Psoas muscle (tissue), 7 donors: ENCODE measurements at regions not wholly inside any gene's neighbourhood (a gene's known extent, or its start where the extent isn't known, plus 50 kb on each side); places are given as distances from the start of the nearest gene placed in this dataset.

Source experiments
- ATAC-seq, 4 donors: fragments of 200-7000 bp; cut with Tn5 transposase; one replicate each; pipeline ENCODE4 v1.9.1; 2020; ENCODE audit warnings: moderate library complexity in 3 of 4, mild to moderate bottlenecking in 2 of 4
- DNase-seq, 2 donors: peaks; one replicate each; pipeline ENCODE4 v3.0.0-alpha.2; 2020
- H3K27ac ChIP-seq: fragments of 200-600 bp; one replicate; pipeline ENCODE4 v1.8.0; 2022
- H3K27me3 ChIP-seq, 3 donors: fragments of 200-600 bp in 1 of 3; one replicate each; pipeline versions ENCODE4 v1.6.1 to v1.8.0; 2013 to 2022; ENCODE audit warnings: low read length in 2 of 3, mild to moderate bottlenecking in 2 of 3, moderate library complexity in 1 of 3; ENCODE audit not compliant: insufficient read depth in 3 of 3
- H3K36me3 ChIP-seq, 2 donors: fragments of 200-600 bp in 1 of 2; one replicate each; pipeline versions ENCODE4 v1.6.1 to v1.8.0; 2013 to 2022; ENCODE audit warnings: low read depth in 1 of 2, mild to moderate bottlenecking in 1 of 2, moderate library complexity in 1 of 2; ENCODE audit not compliant: insufficient read depth in 1 of 2
- H3K4me1 ChIP-seq: fragments of 200-600 bp; one replicate; pipeline ENCODE4 v1.8.0; 2022
- H3K4me3 ChIP-seq: fragments of 200-600 bp; one replicate; pipeline ENCODE4 v1.8.0; 2022; ENCODE audit warnings: mild to moderate bottlenecking
- H3K9me3 ChIP-seq: fragments of 200-600 bp; one replicate; pipeline ENCODE4 v1.8.0; 2022
- WGBS, 3 donors: extraction: QIAGEN DNeasy Blood & Tissue Kit; methylation state at CpG; one replicate each; pipeline versions ENCODE4 v1.1.6 to v1.1.7; 2013; 5-methylcytosine and 5-hydroxymethylcytosine counted together
- intact Hi-C, 2 donors: fragments of 100-400 bp; cut with DNase I; formaldehyde crosslinking; loops; one replicate each; pipeline versions ENCODE4 v1.11.0 to v1.14.2; 2022
- TF ChIP-seq, protein P1 (sequence below): fragments of 200-600 bp; IDR thresholded peaks from one replicate; pipeline ENCODE4 v1.8.0; 2022; ENCODE audit warnings: antibody characterized with exemption
- donor health status: healthy with polysubstance abuse.
- donor health status: DM: no; HTN: no; CAD: no; lungs with moderate emphysema.
- donor health status: Bipolar disorder and iron deficiency.
- donor health status: healthy.
- donor health status: DM: yes; HTN: yes; CAD: no.
- donor health status: DM: no; HTN: no; CAD: no.
- donor health status: DM: yes; HTN: yes; CAD: no.

DNA sequence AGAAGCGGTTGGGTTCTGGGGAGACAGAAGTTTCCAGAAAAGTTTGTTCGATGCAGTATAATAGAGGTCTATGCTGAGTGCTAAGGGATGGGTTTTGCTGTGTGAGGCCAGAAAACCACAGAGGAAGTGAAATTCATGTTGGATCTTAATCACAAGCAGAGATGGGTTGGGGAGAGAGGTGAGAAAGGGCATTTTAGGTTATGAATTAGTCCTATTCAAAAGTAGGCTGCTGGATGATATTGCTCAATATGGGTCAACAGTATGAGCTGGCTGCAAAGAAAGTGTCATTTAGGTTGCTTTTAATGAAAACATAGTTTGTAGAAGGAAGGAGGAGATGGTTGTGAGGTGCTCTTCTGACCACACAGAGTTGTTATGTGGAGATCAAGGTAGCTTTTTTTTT, 118.8 kb upstream of the LHCGR start:
- H3K36me3 ChIP-seq, result no peaks in the 10 kb centered on the region
- TF ChIP-seq, protein P1, sequence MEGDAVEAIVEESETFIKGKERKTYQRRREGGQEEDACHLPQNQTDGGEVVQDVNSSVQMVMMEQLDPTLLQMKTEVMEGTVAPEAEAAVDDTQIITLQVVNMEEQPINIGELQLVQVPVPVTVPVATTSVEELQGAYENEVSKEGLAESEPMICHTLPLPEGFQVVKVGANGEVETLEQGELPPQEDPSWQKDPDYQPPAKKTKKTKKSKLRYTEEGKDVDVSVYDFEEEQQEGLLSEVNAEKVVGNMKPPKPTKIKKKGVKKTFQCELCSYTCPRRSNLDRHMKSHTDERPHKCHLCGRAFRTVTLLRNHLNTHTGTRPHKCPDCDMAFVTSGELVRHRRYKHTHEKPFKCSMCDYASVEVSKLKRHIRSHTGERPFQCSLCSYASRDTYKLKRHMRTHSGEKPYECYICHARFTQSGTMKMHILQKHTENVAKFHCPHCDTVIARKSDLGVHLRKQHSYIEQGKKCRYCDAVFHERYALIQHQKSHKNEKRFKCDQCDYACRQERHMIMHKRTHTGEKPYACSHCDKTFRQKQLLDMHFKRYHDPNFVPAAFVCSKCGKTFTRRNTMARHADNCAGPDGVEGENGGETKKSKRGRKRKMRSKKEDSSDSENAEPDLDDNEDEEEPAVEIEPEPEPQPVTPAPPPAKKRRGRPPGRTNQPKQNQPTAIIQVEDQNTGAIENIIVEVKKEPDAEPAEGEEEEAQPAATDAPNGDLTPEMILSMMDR, result no peak
- H3K4me1 ChIP-seq, result no peaks in the 10 kb centered on the region
- no peaks in the 10 kb centered on the region for H3K27me3 ChIP-seq
- H3K27ac ChIP-seq, result no peak overlapping the region
- 94 to 96% (median 95%) methylated on average over 2 of the region's 2 CpGs for WGBS, 3 donors
- no peak for ATAC-seq
- intact Hi-C loops, result no loop called here
- no peaks in the 10 kb centered on the region for H3K9me3 ChIP-seq
- no peak for DNase-seq
- H3K4me3 ChIP-seq, result no peak overlapping the region

DNA sequence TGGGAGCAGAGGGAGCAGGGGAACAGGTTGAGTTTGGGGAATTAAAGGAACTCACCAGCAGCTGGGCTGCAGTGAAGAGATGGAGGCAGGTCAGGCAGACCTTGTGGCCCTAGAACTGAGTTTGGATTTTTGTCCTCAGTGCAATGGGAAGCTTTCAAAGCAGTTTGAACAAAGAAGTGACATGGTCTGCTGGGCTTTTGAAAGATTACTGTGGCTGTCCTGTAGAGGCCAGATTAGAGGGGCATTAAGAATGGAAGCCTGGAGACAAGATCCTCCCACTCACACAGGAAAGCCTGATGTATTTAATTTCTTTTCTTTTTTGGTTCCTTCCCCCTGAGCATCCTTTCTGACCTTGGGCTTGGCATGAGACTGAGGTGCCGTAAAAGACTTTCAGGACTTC, 118.1 kb upstream of the LHCGR start:
- ATAC-seq, result no peak
- 83 to 93% (median 93%) methylated on average over 1 of the region's 1 CpG for WGBS, 3 donors
- Histone ChIP-seq H3K4me3 (no peak overlapping the region), H3K4me1 (no peaks in the 10 kb centered on the region), H3K27ac (no peak overlapping the region), H3K9me3 (no peaks in the 10 kb centered on the region), H3K36me3 (no peaks in the 10 kb centered on the region), H3K27me3 (no peaks in the 10 kb centered on the region)
- no peak for DNase-seq
- intact Hi-C loops, result no loop called here
- TF ChIP-seq, protein P1, result no peak

DNA sequence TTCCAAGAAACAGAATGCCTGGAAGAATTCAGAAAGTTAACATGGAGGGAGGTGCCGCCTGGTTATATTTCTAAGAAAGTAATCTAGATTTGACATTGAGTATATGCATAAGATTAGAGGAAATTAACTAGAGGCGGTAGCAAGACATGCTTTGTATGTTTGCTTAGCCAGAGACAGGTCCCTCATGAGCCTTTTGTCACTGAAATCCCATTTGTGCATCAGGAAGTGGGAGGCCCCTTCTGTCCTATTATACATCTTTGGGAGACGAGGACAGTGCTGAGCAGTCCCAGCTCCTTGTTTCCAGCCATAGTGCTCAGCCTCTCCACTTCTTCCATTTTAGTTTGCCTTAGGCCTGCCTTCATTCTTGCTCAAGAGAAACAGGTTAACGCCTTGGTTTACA, 115.4 kb upstream of the LHCGR start:
- Histone ChIP-seq H3K4me3 (no peak overlapping the region), H3K27me3 (no peaks in the 10 kb centered on the region), H3K27ac (no peak overlapping the region), H3K9me3 (no peaks in the 10 kb centered on the region), H3K36me3 (no peaks in the 10 kb centered on the region), H3K4me1 (no peaks in the 10 kb centered on the region)
- no peak for ATAC-seq
- intact Hi-C loops, result no loop called here
- no peak for DNase-seq
- 64 to 70% (median 69%) methylated on average over 4 of the region's 4 CpGs for WGBS, 3 donors
- TF ChIP-seq, protein P1, result no peak

DNA sequence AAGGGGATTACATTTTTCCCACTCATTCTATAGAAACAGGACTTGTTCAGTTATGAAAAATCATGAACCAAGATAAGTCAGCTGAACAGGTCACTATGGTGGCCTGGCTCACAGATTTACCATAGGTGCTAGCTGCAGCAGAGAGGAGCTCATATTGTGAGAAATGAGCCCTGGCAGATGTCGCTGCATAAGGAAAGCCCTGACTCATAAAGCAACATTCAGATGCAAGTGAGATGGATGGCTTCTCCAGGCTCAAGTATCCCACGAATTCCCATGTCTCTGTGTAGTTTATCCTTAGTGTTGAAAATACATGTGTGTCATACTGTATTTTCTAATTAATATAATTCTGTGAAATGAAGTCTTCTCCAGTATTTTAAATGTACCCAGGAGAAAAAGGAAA, 115.0 kb upstream of the LHCGR start:
- TF ChIP-seq, protein P1, result no peak
- 39 to 50% (median 41%) methylated on average over 2 of the region's 2 CpGs for WGBS, 3 donors
- no peaks in the 10 kb centered on the region for H3K9me3 ChIP-seq
- no peak for DNase-seq
- intact Hi-C loops, result no loop called here
- ATAC-seq, result no peak
- H3K27ac ChIP-seq, result no peak overlapping the region
- no peaks in the 10 kb centered on the region for H3K4me1 ChIP-seq
- H3K36me3 ChIP-seq, result no peaks in the 10 kb centered on the region
- H3K4me3 ChIP-seq, result no peak overlapping the region
- no peaks in the 10 kb centered on the region for H3K27me3 ChIP-seq

DNA sequence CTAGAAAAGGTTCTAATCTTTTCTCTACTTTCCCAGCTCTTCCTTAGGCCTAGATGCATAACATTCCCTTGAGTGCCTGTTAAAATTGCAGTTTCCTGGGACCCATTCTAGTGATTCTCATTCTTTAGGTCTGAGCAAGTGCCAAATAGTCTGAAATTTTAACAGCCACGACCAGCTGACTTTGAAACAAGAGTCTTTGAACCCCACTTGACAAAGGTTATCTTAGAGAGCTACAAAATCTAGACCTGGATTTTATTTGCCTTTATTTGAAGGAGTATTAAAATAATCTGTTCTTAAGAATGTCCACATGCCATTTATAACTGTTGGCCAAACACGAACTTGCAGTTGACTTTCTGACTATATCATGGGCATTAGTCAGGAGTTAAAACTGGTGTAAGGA, 110.2 kb upstream of the LHCGR start:
- no peaks in the 10 kb centered on the region for H3K36me3 ChIP-seq
- TF ChIP-seq, protein P1, result no peak
- intact Hi-C loops, result no loop called here
- no peak overlapping the region for H3K27ac ChIP-seq
- no peaks in the 10 kb centered on the region for H3K4me1 ChIP-seq
- WGBS, 3 donors, result 51 to 56% (median 52%) methylated on average over 2 of the region's 2 CpGs
- H3K9me3 ChIP-seq, result no peaks in the 10 kb centered on the region
- ATAC-seq (no peak), DNase-seq (no peak)
- no peaks in the 10 kb centered on the region for H3K27me3 ChIP-seq
- no peak overlapping the region for H3K4me3 ChIP-seq
